Hepatocyte (in vitro differentiated cells): ENCODE measurements at regions not wholly inside any gene's neighbourhood (a gene's known extent, or its start where the extent isn't known, plus 50 kb on each side); places are given as distances from the start of the nearest gene placed in this dataset.

Source experiments
- DNase-seq: peaks from one replicate; pipeline ENCODE4 v3.0.0-alpha.2; 2016; ENCODE audit warnings: low spot score
- H2AFZ ChIP-seq: fragments of 200-600 bp; sonication (generic); 2 replicates; pipeline ENCODE4 v1.6.0; 2016; ENCODE audit warnings: antibody characterized with exemption, mild to moderate bottlenecking
- H3K27ac ChIP-seq: fragments of 200-600 bp; sonication (generic); 2 replicates; pipeline ENCODE4 v1.5.1; 2016; ENCODE audit warnings: mild to moderate bottlenecking
- H3K27me3 ChIP-seq: fragments of 200-600 bp; sonication (generic); 2 replicates; pipeline ENCODE4 v1.6.1; 2016
- H3K36me3 ChIP-seq: fragments of 200-600 bp; sonication (generic); replicated peaks from 2 replicates; pipeline ENCODE4 v1.5.1; 2016; ENCODE audit warnings: low read depth; ENCODE audit not compliant: insufficient read depth
- H3K4me1 ChIP-seq: fragments of 200-600 bp; sonication (generic); 2 replicates; pipeline ENCODE4 v1.5.1; 2016; ENCODE audit warnings: mild to moderate bottlenecking, moderate library complexity; ENCODE audit not compliant: insufficient read depth
- H3K4me2 ChIP-seq: fragments of 200-600 bp; sonication (generic); 2 replicates; pipeline ENCODE4 v1.6.0; 2016
- H3K4me3 ChIP-seq: fragments of 200-600 bp; sonication (generic); 2 replicates; pipeline ENCODE4 v1.5.1; 2016; ENCODE audit warnings: mild to moderate bottlenecking
- H3K79me2 ChIP-seq: fragments of 200-600 bp; sonication (generic); 2 replicates; pipeline ENCODE4 v1.6.0; 2017; ENCODE audit warnings: mild to moderate bottlenecking
- H3K9me2 ChIP-seq: fragments of 200-600 bp; sonication (generic); replicated peaks from 2 replicates; pipeline ENCODE4 v1.6.0; 2017; ENCODE audit warnings: mild to moderate bottlenecking; ENCODE audit not compliant: insufficient read depth
- H3K9me3 ChIP-seq: fragments of 200-600 bp; sonication (generic); 2 replicates; pipeline ENCODE4 v1.5.1; 2016; ENCODE audit warnings: low read depth, mild to moderate bottlenecking
- H4K20me1 ChIP-seq: fragments of 200-600 bp; sonication (generic); 2 replicates; pipeline ENCODE4 v1.6.0; 2016; ENCODE audit warnings: mild to moderate bottlenecking; ENCODE audit not compliant: insufficient read depth, poor library complexity, severe bottlenecking
- CTCF ChIP-seq: fragments of 200-600 bp; sonication (generic); IDR thresholded peaks from 2 replicates; pipeline ENCODE4 v1.5.1; 2016; ENCODE audit warnings: antibody characterized with exemption, mild to moderate bottlenecking; ENCODE audit not compliant: poor library complexity
- EZH2 ChIP-seq: fragments of 200-600 bp; sonication (generic); IDR thresholded peaks from 2 replicates; pipeline ENCODE4 v1.6.1; 2016; ENCODE audit warnings: antibody characterized with exemption, mild to moderate bottlenecking, borderline replicate concordance
- EZH2phosphoT487 ChIP-seq: fragments of 200-600 bp; sonication (generic); IDR thresholded peaks from one replicate; pipeline ENCODE4 v1.6.1; 2018; ENCODE audit warnings: antibody characterized with exemption, mild to moderate bottlenecking, low read depth, moderate library complexity; ENCODE audit not compliant: unreplicated experiment, severe bottlenecking
- WGBS: methylation state at CpG from one replicate; pipeline ENCODE4 v1.1.6; 2016; ENCODE audit warnings: low lambda C conversion rate; ENCODE audit errors: missing lambda C conversion rate; 5-methylcytosine and 5-hydroxymethylcytosine counted together

- H3K9me2 ChIP-seq, result no peaks in the 10 kb centered on the region
- no peaks in the 10 kb centered on the region for H4K20me1 ChIP-seq
- no peaks in the 10 kb centered on the region for H3K4me1 ChIP-seq
- no peak for DNase-seq
- no peak overlapping the region for H3K4me3 ChIP-seq
- H3K27me3 ChIP-seq, result no peaks in the 10 kb centered on the region
- WGBS, result 90% methylated on average over 3 of the region's 3 CpGs
- no peak overlapping the region for H3K27ac ChIP-seq
- H2AFZ ChIP-seq, result no peak overlapping the region
- TF ChIP-seq EZH2 (no peak), EZH2phosphoT487 (no peak), CTCF (no peak)
- H3K4me2 ChIP-seq, result no peak overlapping the region
- H3K9me3 ChIP-seq, result no peaks in the 10 kb centered on the region
- H3K36me3 ChIP-seq, result no peaks in the 10 kb centered on the region
- no peaks in the 10 kb centered on the region for H3K79me2 ChIP-seq
These were observed 562.3 kb upstream of the BTBD3 start for GRCh38 chr20:11355345-11355744.

- Histone ChIP-seq H3K4me2 (no peak overlapping the region), H3K9me2 (no peaks in the 10 kb centered on the region), H3K9me3 (no peaks in the 10 kb centered on the region), H3K27ac (no peak overlapping the region), H3K4me1 (no peaks in the 10 kb centered on the region), H3K36me3 (no peaks in the 10 kb centered on the region), H3K79me2 (no peaks in the 10 kb centered on the region), H3K27me3 (no peaks in the 10 kb centered on the region), H2AFZ (no peak overlapping the region), H4K20me1 (no peaks in the 10 kb centered on the region), H3K4me3 (no peak overlapping the region)
- WGBS, result 93% methylated on average over 3 of the region's 3 CpGs
- DNase-seq, result no peak
- TF ChIP-seq CTCF (no peak), EZH2 (no peak), EZH2phosphoT487 (no peak)
These were observed 561.6 kb upstream of the BTBD3 start for GRCh38 chr20:11356061-11356460.

- no peak for DNase-seq
- 93% methylated on average over 3 of the region's 3 CpGs for WGBS
- H3K9me2 ChIP-seq, result no peaks in the 10 kb centered on the region
- TF ChIP-seq EZH2, result no peak
- TF ChIP-seq CTCF, result no peak
- no peak for TF ChIP-seq EZH2phosphoT487
- H3K36me3 ChIP-seq, result no peaks in the 10 kb centered on the region
- no peaks in the 10 kb centered on the region for H3K9me3 ChIP-seq
- no peaks in the 10 kb centered on the region for H3K27me3 ChIP-seq
- H3K4me2 ChIP-seq, result no peak overlapping the region
- H3K4me3 ChIP-seq, result no peak overlapping the region
- H3K27ac ChIP-seq, result no peak overlapping the region
- no peaks in the 10 kb centered on the region for H3K79me2 ChIP-seq
- no peaks in the 10 kb centered on the region for H3K4me1 ChIP-seq
- no peaks in the 10 kb centered on the region for H4K20me1 ChIP-seq
- no peak overlapping the region for H2AFZ ChIP-seq
These were observed 555.2 kb upstream of the BTBD3 start for GRCh38 chr20:11362450-11362849.

- 94% methylated on average over 5 of the region's 5 CpGs for WGBS
- TF ChIP-seq CTCF (no peak), EZH2phosphoT487 (no peak), EZH2 (no peak)
- H3K79me2 ChIP-seq, result no peaks in the 10 kb centered on the region
These were observed 553.0 kb upstream of the BTBD3 start for GRCh38 chr20:11364736-11365135.

More at GRCh38 chr20:11364736-11365135, 553.0 kb upstream of the BTBD3 start:
- H3K9me3 ChIP-seq, result no peaks in the 10 kb centered on the region
- H3K9me2 ChIP-seq, result no peaks in the 10 kb centered on the region
- H3K27me3 ChIP-seq, result no peaks in the 10 kb centered on the region
- no peaks in the 10 kb centered on the region for H4K20me1 ChIP-seq
- H3K36me3 ChIP-seq, result no peaks in the 10 kb centered on the region
- no peak overlapping the region for H3K27ac ChIP-seq
- no peak overlapping the region for H3K4me2 ChIP-seq
- H2AFZ ChIP-seq, result no peak overlapping the region
- no peak overlapping the region for H3K4me3 ChIP-seq
- no peaks in the 10 kb centered on the region for H3K4me1 ChIP-seq
- no peak for DNase-seq
